ENCODE measurements at regions not wholly inside any gene's neighbourhood (a gene's known extent, or its start where the extent isn't known, plus 50 kb on each side); places are given as distances from the start of the nearest gene placed in this dataset.

- Histone ChIP-seq H3K4me3 (ENCODE audit: low read length) (no peak overlapping the region), H3K9me3 (ENCODE audit: control insufficient read depth, low read length) (no peaks in the 10 kb centered on the region), H3K4me1 (ENCODE audit: control insufficient read depth, insufficient read depth, low read length) (no peaks in the 10 kb centered on the region), H3K27me3 (ENCODE audit: control insufficient read depth, insufficient read depth) (no peaks in the 10 kb centered on the region), H3K27ac (ENCODE audit: low read length) (no peak overlapping the region)
- intact Hi-C loops (cut with DNase I): no loop called here
- no peak for DNase-seq
- ATAC-seq: no peak
- 87% methylated on average over 3 of the region's 3 CpGs for WGBS
These were observed 477.1 kb upstream of the KIF2A start for GRCh38 chr5:61828856-61829255.

GRCh38 chr5:61831736-61832135, 474.3 kb upstream of the KIF2A start:
- WGBS: 94% methylated on average over 4 of the region's 4 CpGs
- Histone ChIP-seq H3K27me3 (ENCODE audit: control insufficient read depth, insufficient read depth) (no peaks in the 10 kb centered on the region), H3K9me3 (ENCODE audit: control insufficient read depth, low read length) (no peaks in the 10 kb centered on the region), H3K4me3 (ENCODE audit: low read length) (no peak overlapping the region), H3K4me1 (ENCODE audit: control insufficient read depth, insufficient read depth, low read length) (no peaks in the 10 kb centered on the region), H3K27ac (ENCODE audit: low read length) (no peak overlapping the region)
- ATAC-seq: no peak
- DNase-seq: no peak
- intact Hi-C loops (cut with DNase I): no loop called here

GRCh38 chr5:61837788-61838187, 468.2 kb upstream of the KIF2A start:
- H3K9me3 ChIP-seq (ENCODE audit: control insufficient read depth, low read length): no peaks in the 10 kb centered on the region
- no peak for ATAC-seq
- no peak overlapping the region for H3K4me3 ChIP-seq (ENCODE audit: low read length)
- no peak for DNase-seq
- no peaks in the 10 kb centered on the region for H3K27me3 ChIP-seq (ENCODE audit: control insufficient read depth, insufficient read depth)
- no peak overlapping the region for H3K27ac ChIP-seq (ENCODE audit: low read length)
- intact Hi-C loops (cut with DNase I): no loop called here
- H3K4me1 ChIP-seq (ENCODE audit: control insufficient read depth, insufficient read depth, low read length): no peaks in the 10 kb centered on the region

- intact Hi-C loops (cut with DNase I): no loop called here
- Histone ChIP-seq H3K4me1 (ENCODE audit: control insufficient read depth, insufficient read depth, low read length) (no peaks in the 10 kb centered on the region), H3K9me3 (ENCODE audit: control insufficient read depth, low read length) (no peaks in the 10 kb centered on the region), H3K27ac (ENCODE audit: low read length) (no peak overlapping the region), H3K27me3 (ENCODE audit: control insufficient read depth, insufficient read depth) (no peaks in the 10 kb centered on the region), H3K4me3 (ENCODE audit: low read length) (no peak overlapping the region)
- WGBS: 55% methylated on average over 3 of the region's 3 CpGs
- ATAC-seq (no peak), DNase-seq (no peak)
These were observed 465.6 kb upstream of the KIF2A start for GRCh38 chr5:61840361-61840760.

- Histone ChIP-seq H3K27ac (ENCODE audit: low read length) (no peak overlapping the region), H3K4me3 (ENCODE audit: low read length) (no peak overlapping the region), H3K27me3 (ENCODE audit: control insufficient read depth, insufficient read depth) (no peaks in the 10 kb centered on the region), H3K4me1 (ENCODE audit: control insufficient read depth, insufficient read depth, low read length) (no peaks in the 10 kb centered on the region), H3K9me3 (ENCODE audit: control insufficient read depth, low read length) (no peaks in the 10 kb centered on the region)
- intact Hi-C loops (cut with DNase I): no loop called here
- 84% methylated on average over 1 of the region's 1 CpG for WGBS
- no peak for DNase-seq
- no peak for ATAC-seq
These were observed 463.2 kb upstream of the KIF2A start for GRCh38 chr5:61842840-61843239.

GRCh38 chr5:61850696-61851095, 455.3 kb upstream of the KIF2A start:
- H3K27ac ChIP-seq (ENCODE audit: low read length): no peak overlapping the region
- intact Hi-C loops (cut with DNase I): loop anchor here in 1 of 4 donors (5.0 kb wide), 1 partner anchor 183 kb away; no protein-coding TSS in a partner anchor
- no peaks in the 10 kb centered on the region for H3K9me3 ChIP-seq (ENCODE audit: control insufficient read depth, low read length)
- no peak for ATAC-seq
- DNase-seq: no peak
- H3K4me1 ChIP-seq (ENCODE audit: control insufficient read depth, insufficient read depth, low read length): no peaks in the 10 kb centered on the region
- H3K4me3 ChIP-seq (ENCODE audit: low read length): no peak overlapping the region
- no peaks in the 10 kb centered on the region for H3K27me3 ChIP-seq (ENCODE audit: control insufficient read depth, insufficient read depth)

- intact Hi-C loops (cut with DNase I): loop anchor here in 1 of 4 donors (5.0 kb wide), 1 partner anchor 187 kb away; no protein-coding TSS in a partner anchor
- Histone ChIP-seq H3K9me3 (ENCODE audit: control insufficient read depth, low read length) (no peaks in the 10 kb centered on the region), H3K27ac (ENCODE audit: low read length) (no peak overlapping the region), H3K27me3 (ENCODE audit: control insufficient read depth, insufficient read depth) (no peaks in the 10 kb centered on the region), H3K4me1 (ENCODE audit: control insufficient read depth, insufficient read depth, low read length) (no peaks in the 10 kb centered on the region), H3K4me3 (ENCODE audit: low read length) (no peak overlapping the region)
- DNase-seq (no peak), ATAC-seq (no peak)
- 79% methylated on average over 2 of the region's 2 CpGs for whole genome bisulfite sequencing
These were observed 451.5 kb upstream of the KIF2A start for GRCh38 chr5:61854531-61854930.

- Histone ChIP-seq H3K9me3 (ENCODE audit: control insufficient read depth, low read length) (no peaks in the 10 kb centered on the region), H3K27ac (ENCODE audit: low read length) (no peak overlapping the region), H3K4me3 (ENCODE audit: low read length) (no peak overlapping the region), H3K27me3 (ENCODE audit: control insufficient read depth, insufficient read depth) (no peaks in the 10 kb centered on the region), H3K4me1 (ENCODE audit: control insufficient read depth, insufficient read depth, low read length) (no peaks in the 10 kb centered on the region)
- WGBS: 50% methylated on average over 1 of the region's 1 CpG
- intact Hi-C loops (cut with DNase I): no loop called here
- ATAC-seq (no peak), DNase-seq (no peak)
These were observed 445.0 kb upstream of the KIF2A start for GRCh38 chr5:61860978-61861377.

GRCh38 chr5:61866930-61867329, 439.1 kb upstream of the KIF2A start:
- Histone ChIP-seq H3K27me3 (ENCODE audit: control insufficient read depth, insufficient read depth) (no peaks in the 10 kb centered on the region), H3K4me3 (ENCODE audit: low read length) (no peak overlapping the region), H3K4me1 (ENCODE audit: control insufficient read depth, insufficient read depth, low read length) (no peaks in the 10 kb centered on the region), H3K9me3 (ENCODE audit: control insufficient read depth, low read length) (no peaks in the 10 kb centered on the region), H3K27ac (ENCODE audit: low read length) (no peak overlapping the region)
- ATAC-seq (no peak), DNase-seq (no peak)
- WGBS: 49% methylated on average over 3 of the region's 3 CpGs
- intact Hi-C loops (cut with DNase I): no loop called here

- Histone ChIP-seq H3K27ac (ENCODE audit: low read length) (no peak overlapping the region), H3K27me3 (ENCODE audit: control insufficient read depth, insufficient read depth) (no peaks in the 10 kb centered on the region), H3K4me3 (ENCODE audit: low read length) (no peak overlapping the region), H3K4me1 (ENCODE audit: control insufficient read depth, insufficient read depth, low read length) (no peaks in the 10 kb centered on the region), H3K9me3 (ENCODE audit: control insufficient read depth, low read length) (no peaks in the 10 kb centered on the region)
- 87% methylated on average over 2 of the region's 2 CpGs for WGBS
- intact Hi-C loops (cut with DNase I): no loop called here
- DNase-seq (no peak), ATAC-seq (no peak)
These were observed 436.7 kb upstream of the KIF2A start for GRCh38 chr5:61869333-61869732.

- WGBS: 88% methylated on average over 3 of the region's 3 CpGs
- no peak for DNase-seq
These were observed 427.5 kb upstream of the KIF2A start for GRCh38 chr5:61878471-61878870.

GRCh38 chr5:61881821-61882487, 424.1 kb upstream of the KIF2A start:
- Histone ChIP-seq H3K4me1 (ENCODE audit: control insufficient read depth, insufficient read depth, low read length) (no peaks in the 10 kb centered on the region), H3K9me3 (ENCODE audit: control insufficient read depth, low read length) (no peaks in the 10 kb centered on the region), H3K4me3 (ENCODE audit: low read length) (no peak overlapping the region), H3K27me3 (ENCODE audit: control insufficient read depth, insufficient read depth) (no peaks in the 10 kb centered on the region), H3K27ac (ENCODE audit: low read length) (no peak overlapping the region)
- intact Hi-C loops (cut with DNase I): no loop called here
- DNase-seq: no peak
- 43% methylated on average over 6 of the region's 6 CpGs for WGBS
- no peak for ATAC-seq

More at GRCh38 chr5:61878471-61878870, 427.5 kb upstream of the KIF2A start:
- Histone ChIP-seq H3K4me1 (ENCODE audit: control insufficient read depth, insufficient read depth, low read length) (no peaks in the 10 kb centered on the region), H3K27me3 (ENCODE audit: control insufficient read depth, insufficient read depth) (no peaks in the 10 kb centered on the region), H3K27ac (ENCODE audit: low read length) (no peak overlapping the region), H3K9me3 (ENCODE audit: control insufficient read depth, low read length) (no peaks in the 10 kb centered on the region), H3K4me3 (ENCODE audit: low read length) (no peak overlapping the region)
- no peak for ATAC-seq
- intact Hi-C loops (cut with DNase I): no loop called here

Data from right cardiac atrium (tissue), 5 donors.